ENCODE measurements at regions not wholly inside any gene's neighbourhood (a gene's known extent, or its start where the extent isn't known, plus 50 kb on each side); places are given as distances from the start of the nearest gene placed in this dataset.

GRCh38 chr1:95575291-95575690, 341.3 kb downstream of the RWDD3 start:
- TF ChIP-seq CTCF (IDR thresholded peaks at IDR 0.05) (no peak), POLR2A (IDR thresholded peaks at IDR 0.05) (no peak), EP300 (IDR thresholded peaks at IDR 0.05) (no peak)
